A549 (cell line): ENCODE measurements at regions not wholly inside any gene's neighbourhood (a gene's known extent, or its start where the extent isn't known, plus 50 kb on each side); places are given as distances from the start of the nearest gene placed in this dataset.
A peak's percentile ranks its signal among the peaks of the same experiment; 100 is the strongest.

ENCODE experiments used
- BHLHE40 ChIP-seq: IDR thresholded peaks from 2 replicates; pipeline ENCODE4 v1.6.1; 2012; ENCODE audit warnings: low read depth, low read length, inconsistent platforms
- EP300 ChIP-seq, 2 experiments: fragments of >200 bp; sonication (Bioruptor Twin); formaldehyde crosslinking; IDR thresholded peaks; 2 replicates in 1 of 2; 3 replicates in 1 of 2; pipeline ENCODE4 v1.6.1; 2016 to 2017
- FOXS1 ChIP-seq: fragments of 250-450 bp; sonication (Bioruptor Pico); IDR thresholded peaks from 2 replicates; pipeline ENCODE4 v1.5.0; 2020; ENCODE audit warnings: mild to moderate bottlenecking, moderate library complexity
- GATA3 ChIP-seq: IDR thresholded peaks from 2 replicates; pipeline ENCODE4 v1.6.1; 2012; ENCODE audit warnings: borderline replicate concordance
- POLR2A ChIP-seq: IDR thresholded peaks from 2 replicates; pipeline ENCODE4 v1.6.1; 2012; ENCODE audit warnings: mild to moderate bottlenecking, low read length
- REST ChIP-seq: fragments of 200-600 bp; sonication (generic); IDR thresholded peaks from 2 replicates; pipeline ENCODE4 v1.6.1; 2016; ENCODE audit warnings: antibody characterized with exemption, mild to moderate bottlenecking, moderate library complexity
- ZFP36 ChIP-seq: fragments of 450-650 bp; IDR thresholded peaks from 2 replicates; pipeline ENCODE4 v1.6.1; 2014; ENCODE audit warnings: borderline replicate concordance; ENCODE audit not compliant: partially characterized antibody
- TF ChIP-seq, protein P1 (sequence below): fragments of >200 bp; sonication (Bioruptor Twin); formaldehyde crosslinking; IDR thresholded peaks from 3 replicates; pipeline ENCODE4 v1.5.1; 2016
- TF ChIP-seq, protein P2 (sequence below): fragments of 250-450 bp; sonication (Bioruptor Pico); IDR thresholded peaks from 2 replicates; pipeline ENCODE4 v1.5.0; 2021; ENCODE audit warnings: mild to moderate bottlenecking, moderate library complexity, borderline replicate concordance

GRCh38 chr2:189369566-189369965, 71.7 kb upstream of the WDR75 start:
- no peak for TF ChIP-seq POLR2A
- TF ChIP-seq, protein P1, sequence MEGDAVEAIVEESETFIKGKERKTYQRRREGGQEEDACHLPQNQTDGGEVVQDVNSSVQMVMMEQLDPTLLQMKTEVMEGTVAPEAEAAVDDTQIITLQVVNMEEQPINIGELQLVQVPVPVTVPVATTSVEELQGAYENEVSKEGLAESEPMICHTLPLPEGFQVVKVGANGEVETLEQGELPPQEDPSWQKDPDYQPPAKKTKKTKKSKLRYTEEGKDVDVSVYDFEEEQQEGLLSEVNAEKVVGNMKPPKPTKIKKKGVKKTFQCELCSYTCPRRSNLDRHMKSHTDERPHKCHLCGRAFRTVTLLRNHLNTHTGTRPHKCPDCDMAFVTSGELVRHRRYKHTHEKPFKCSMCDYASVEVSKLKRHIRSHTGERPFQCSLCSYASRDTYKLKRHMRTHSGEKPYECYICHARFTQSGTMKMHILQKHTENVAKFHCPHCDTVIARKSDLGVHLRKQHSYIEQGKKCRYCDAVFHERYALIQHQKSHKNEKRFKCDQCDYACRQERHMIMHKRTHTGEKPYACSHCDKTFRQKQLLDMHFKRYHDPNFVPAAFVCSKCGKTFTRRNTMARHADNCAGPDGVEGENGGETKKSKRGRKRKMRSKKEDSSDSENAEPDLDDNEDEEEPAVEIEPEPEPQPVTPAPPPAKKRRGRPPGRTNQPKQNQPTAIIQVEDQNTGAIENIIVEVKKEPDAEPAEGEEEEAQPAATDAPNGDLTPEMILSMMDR = no peak
- TF ChIP-seq, protein P2, sequence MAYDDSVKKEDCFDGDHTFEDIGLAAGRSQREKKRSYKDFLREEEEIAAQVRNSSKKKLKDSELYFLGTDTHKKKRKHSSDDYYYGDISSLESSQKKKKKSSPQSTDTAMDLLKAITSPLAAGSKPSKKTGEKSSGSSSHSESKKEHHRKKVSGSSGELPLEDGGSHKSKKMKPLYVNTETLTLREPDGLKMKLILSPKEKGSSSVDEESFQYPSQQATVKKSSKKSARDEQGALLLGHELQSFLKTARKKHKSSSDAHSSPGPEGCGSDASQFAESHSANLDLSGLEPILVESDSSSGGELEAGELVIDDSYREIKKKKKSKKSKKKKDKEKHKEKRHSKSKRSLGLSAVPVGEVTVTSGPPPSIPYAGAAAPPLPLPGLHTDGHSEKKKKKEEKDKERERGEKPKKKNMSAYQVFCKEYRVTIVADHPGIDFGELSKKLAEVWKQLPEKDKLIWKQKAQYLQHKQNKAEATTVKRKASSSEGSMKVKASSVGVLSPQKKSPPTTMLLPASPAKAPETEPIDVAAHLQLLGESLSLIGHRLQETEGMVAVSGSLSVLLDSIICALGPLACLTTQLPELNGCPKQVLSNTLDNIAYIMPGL (CRISPR knock-in tag) = no peak
- TF ChIP-seq REST = no peak
- no peak for TF ChIP-seq EP300 (IDR thresholded peaks at IDR 0.05)
- no peak for TF ChIP-seq BHLHE40
- TF ChIP-seq ZFP36 = no peak
- peak; percentile 43; the same call in 1 of the 2 replicates for TF ChIP-seq GATA3
- no peak for TF ChIP-seq FOXS1
